Stimulated activated CD4-positive, alpha-beta T cell treated with anti-CD3 and anti-CD28 coated beads, Interleukin-12 subunit alpha, Interleukin-12 subunit beta, amount 100 ng/mL, for 24 hours (primary cell): ENCODE measurements at regions not wholly inside any gene's neighbourhood (a gene's known extent, or its start where the extent isn't known, plus 50 kb on each side); places are given as distances from the start of the nearest gene placed in this dataset.

Source experiments
- DNase-seq, 2 experiments: peaks; one replicate each; pipeline ENCODE4 v3.0.0-alpha.2; 2020; ENCODE audit warnings: low read depth in 2 of 2

DNA sequence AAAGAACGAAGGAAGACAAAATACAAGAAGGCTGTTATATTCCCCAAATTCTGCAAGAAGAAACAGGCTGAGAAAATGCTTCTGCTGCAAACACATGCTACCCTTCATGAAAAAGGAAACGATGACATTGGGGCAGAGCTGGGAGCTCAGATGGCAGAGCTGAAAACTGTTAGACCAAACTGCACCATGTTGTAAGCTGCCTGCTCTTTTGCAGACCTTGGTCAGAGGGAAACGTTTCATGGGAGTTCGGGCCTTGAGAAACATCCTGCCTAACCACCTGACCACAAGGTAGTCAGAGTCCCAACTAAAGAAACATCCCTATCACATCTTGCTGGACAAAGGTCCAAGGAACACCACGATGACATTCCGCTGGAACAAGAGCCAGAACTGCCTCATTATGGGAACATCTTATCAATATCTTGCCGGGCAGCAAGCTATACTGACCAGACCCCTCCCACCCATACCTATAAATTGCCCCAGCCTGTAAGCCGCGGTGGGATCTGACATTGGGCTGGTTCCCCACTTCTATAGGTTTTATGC lies 110.7 kb upstream of the CTSC start:
- DNase-seq = no peak

DNA sequence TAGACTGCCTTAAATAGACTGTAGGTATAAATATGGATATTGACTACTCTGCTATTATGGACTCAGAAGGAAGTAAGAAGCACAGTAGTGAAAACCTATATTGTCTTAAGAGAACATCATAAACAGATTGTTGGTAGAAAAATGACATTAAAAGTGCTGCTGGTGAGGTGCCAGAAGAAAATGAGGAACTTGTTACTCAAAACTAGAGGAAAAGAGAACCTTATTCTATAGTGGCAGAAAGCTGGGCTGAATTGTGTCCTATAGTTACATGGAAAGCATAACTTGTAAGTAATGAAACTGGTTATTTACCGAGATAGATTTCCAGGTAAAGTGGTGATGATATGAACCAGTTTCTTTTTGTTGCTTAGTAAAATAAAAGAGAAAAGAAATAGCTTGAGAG lies 109.7 kb upstream of the CTSC start:
- DNase-seq = no peak

DNA sequence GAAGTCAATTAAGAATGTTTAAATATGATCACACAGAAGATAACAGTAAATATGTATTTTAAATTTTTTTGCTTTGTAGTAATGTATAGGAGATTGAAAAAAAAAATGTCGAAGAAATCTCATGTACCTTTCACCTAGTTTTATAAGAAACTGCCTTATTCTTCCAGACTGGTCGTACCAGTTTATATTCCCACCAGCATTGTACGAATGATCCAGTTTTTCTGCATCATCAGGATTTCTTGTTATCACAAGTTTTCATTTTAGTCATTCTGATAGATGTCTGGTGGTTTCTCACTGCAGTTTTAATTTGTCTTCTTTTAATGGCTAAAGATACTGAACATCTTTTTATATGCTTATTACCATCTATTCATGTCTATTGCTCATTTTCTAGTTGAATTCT lies 101.8 kb upstream of the CTSC start:
- no peak for DNase-seq

DNA sequence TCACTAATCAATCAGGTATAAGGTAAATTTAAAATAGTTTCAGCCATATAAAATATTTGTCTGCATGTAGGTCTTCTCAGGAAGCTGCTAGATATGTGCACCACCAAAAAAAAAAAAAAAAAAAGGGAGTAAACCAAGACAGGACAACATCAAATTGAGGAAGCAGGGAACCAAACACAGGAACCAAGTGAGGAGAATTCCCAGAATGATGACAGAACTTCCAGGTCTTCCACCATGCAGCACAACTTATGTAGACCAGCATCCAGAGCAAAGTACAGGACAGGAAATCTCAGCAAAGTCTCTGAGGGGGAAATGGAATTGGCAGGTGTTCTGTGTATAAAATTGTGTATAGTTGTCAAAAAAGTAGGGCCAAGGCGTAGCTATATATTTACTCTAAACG lies 101.2 kb upstream of the CTSC start:
- no peak for DNase-seq

DNA sequence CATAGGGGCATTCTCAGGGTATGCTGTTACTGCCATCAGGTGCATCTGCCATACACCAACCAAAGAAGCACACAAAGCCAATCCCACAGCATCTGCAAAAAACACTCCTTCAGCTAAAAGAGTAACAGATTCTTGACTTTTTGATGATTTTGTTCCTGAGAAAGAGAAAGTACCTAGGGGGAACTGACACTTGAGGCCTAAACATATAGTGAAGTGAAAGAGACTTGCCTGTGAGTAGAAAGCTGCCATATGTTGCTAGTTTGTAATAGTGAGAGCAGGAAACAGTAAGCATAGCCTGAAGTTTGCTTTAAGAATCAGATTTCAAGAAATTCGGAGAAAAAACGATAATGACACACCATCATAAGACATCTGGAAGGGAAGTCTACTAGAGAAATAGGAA lies 97.9 kb upstream of the CTSC start:
- no peak for DNase-seq

DNA sequence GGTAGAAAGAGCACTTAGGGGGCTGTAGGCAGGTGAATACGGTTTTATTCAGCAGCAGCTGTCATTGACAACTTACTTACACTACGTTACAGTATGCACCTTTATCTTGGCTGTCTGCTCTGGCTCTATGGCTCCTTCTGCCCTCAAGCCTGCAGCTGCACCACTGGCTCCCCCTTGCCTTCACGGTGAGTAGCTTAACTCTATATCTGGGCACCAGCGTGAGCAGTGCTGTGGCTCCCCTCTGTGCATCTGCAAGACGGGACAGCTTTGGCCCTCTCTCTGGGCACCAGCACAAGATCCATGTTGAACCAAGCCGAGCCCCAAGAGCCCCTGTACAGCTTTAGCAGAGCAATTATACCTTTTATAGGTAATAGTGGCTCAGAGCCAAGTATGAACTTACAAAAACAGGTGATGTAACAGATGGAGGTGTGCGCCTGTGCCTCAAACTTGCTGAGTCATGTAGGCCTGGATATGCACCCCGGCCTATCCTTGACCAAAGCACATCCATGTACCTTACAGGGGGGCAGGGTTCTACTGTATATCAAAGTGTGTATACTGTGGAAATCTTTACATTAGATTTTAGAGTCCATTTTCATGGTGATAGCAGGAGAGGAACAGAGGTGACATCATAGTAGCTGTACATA lies 96.9 kb upstream of the CTSC start:
- DNase-seq = no peak

DNA sequence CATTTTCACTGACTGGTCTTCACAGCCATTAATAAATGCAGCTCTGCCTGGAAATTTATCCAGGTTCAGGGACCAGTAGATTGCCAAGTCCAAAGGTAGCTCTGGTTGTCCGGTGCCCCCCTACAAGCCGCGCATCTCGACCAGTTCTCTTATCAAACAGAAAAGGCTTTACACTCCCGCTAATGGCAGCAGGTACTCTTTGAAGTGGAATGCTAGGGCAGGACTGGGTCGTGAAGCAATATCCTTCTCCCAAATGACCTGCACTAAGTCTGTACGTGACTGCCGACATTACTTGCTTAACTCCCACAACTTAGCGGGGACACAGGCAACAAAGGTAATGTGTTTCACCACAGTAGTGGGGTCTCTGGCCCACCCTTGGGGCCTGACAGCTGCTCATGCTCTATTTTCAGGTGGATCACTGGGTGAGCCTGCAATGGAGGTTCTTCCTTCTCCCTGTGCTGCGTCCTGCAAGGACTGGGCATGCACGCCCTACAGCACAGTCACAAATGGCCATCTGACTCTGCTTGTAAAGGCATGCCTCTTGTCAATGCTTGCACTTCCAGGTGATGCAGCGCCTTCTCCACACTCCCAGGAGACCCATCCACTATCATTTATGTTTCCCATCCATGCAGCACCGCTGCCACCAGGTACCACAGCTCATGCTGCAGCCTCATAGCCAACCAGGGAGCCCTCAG lies 96.1 kb upstream of the CTSC start:
- DNase-seq = no peak

DNA sequence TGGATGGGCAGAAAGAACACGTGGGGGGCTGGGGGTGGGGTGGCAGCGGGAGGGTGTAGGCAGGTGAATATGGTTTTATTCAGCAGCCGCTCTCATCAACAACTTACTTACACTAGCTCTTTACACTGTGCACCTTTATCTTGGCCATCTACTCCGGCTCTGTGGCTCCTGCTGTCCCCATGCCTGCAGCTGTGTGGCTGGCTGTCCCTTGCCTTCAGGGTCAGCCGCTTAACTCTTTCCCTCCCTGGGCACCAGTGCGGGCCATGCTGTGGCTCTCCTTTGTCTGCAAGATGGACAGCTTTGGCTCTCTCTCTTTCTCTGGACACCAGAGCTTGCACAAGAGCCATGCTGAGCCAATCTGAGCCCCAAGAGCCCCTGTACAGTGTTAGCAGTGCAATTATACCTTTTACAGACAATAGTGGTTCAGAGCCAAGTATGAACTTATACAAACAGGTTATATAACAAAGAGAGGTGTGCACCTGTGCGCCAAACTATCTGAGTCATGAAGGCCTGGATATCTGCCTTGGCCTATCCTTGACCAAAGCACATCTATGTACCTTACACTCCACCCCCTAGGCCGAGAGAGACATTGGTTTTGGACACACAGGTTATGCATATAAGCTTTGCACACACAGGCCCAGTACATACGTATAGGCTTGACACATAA lies 94.3 kb upstream of the CTSC start:
- DNase-seq = no peak

DNA sequence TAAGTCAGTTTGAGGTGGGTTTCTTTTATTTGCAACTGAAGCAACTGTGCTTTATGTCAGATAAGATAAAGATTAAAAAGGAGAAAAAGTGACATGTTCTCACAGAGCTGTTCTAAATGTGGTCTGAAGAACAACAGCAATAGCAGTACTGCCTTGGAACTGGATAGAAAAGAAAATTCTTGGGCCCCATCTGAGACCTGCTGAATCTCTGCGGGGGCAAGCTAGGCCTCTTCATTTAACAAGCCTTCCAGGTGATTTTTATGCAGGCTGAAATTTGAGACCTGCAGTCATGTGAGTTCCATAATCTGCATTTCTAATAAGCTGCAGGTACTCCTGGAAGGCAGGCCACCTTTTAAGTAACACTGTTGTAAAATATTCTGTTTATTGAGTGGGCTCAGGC lies 91.4 kb upstream of the CTSC start:
- DNase-seq = no peak

DNA sequence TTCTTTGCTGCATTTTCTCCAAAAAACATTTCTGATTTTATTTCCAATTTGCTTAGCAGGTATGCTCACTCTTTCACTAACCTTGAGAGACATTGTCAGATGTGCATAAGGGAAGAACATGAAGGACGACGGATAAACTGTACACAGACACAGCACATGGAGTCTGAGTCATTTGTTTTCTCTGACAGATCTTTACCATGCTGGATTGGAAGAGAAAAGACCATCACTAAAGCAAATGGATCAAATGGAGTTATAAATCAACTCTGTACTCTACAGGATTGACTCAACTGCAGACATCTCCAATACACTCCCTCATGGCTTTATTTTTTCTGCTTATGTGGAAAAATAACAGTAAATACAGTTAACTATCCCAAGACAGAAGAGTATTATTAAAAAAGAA lies 90.2 kb upstream of the CTSC start:
- DNase-seq = no peak

DNA sequence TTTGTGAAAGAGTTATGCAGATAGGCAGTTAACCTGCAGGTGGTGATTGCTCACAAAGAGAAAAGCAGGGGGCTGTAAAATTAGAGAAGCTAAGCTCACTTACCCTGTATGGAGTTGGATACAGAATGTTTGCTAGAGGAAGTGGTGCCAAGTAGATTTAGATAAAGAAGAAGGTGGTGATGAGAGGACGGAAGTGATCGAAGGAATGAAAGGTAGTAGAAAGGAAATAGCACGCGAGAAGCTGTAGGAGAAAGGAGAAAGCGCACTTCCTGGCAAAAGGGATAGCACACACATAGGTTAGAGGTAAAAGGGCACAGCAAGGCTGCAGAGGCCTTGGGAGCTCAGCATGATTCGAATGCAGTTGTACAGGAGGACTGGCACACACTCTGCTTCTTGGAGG lies 87.3 kb upstream of the CTSC start:
- no peak for DNase-seq

DNA sequence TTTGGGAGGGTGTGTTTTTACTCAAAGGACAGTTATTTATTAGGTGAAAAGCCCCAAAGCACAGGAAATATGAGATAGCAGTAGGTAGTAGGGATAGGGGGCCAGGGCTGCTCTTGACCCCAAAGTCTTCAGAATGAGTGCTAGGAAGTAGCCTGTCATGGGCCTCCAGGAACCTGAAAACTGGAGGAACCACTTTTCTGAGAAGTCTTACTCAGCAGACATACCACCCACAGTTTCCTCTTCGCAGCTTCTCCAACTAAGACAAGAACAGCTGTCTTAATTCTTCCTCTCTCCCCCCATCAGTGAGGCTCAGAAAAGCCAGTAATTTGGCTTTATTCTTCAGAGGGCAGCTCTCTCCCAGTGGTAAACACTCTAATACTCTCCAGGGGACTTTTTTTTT lies 84.0 kb upstream of the CTSC start:
- peak; percentile 12 to 23 for DNase-seq

DNA sequence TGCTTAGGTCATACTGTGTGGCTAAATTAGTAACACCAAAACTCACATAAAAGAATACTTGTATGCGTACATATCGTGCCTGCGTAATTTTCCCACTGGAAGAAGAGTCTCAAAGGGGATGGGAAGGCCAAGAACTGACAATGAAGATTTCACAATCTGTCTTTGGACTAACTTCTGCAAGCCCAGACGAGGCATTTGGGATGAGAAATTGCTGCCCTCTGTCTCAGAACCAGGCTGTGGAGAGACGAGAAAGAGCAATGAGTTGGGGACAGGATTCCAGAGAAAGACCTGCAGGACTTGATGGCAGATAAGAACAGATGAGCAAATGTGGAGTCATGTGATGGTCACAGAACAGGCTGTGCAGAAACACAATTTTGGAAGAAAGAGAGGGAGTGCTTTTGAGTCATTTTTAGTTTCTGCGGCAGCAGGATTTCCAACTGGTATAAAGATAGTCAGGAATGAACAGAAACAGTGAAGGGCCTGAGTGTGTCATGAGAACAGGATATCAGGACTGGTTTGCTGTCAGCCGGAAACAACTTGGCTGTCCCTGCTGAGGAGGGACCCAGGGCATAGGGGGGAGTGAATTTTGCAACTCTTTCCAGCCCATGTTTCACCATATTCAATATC lies 82.7 kb upstream of the CTSC start:
- no peak for DNase-seq

DNA sequence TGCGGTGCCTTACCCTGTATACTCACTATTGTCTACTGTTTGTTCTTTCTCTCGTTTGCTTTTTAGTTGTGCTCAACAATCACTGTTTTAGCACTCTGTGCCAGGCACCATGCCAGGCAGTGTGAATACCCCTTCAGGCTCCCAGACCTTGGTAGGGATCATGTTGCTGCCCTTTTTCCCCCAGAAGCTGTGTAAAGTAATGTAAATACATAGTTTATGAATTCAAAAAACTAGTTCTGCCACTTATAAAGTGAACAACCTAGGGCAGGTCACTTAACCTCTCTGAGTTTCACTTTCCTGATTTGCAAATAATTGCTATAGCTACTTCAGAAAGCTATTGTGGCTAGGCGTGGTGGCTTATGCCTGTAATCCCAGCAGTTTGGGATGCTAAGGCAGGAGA lies 81.0 kb upstream of the CTSC start:
- DNase-seq = no peak

DNA sequence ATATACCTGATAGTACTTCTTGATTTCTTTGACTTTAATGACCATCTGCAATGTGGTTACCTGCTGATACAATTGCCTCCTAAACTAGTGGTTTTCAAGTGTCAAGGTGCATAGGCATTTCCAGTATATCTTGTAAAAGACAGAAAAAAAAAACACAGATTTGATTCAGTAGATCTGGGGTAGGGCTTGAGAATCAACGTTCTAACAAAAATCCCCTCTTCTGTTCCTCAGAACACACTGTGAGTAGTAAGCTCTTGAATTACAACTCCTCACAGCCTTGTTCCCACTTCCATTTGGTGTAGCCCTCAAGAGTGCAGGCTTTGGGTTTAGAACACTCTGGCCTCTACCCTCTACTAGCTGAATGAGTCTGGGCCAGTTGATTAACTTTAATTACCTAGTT lies 78.0 kb upstream of the CTSC start:
- DNase-seq = no peak

DNA sequence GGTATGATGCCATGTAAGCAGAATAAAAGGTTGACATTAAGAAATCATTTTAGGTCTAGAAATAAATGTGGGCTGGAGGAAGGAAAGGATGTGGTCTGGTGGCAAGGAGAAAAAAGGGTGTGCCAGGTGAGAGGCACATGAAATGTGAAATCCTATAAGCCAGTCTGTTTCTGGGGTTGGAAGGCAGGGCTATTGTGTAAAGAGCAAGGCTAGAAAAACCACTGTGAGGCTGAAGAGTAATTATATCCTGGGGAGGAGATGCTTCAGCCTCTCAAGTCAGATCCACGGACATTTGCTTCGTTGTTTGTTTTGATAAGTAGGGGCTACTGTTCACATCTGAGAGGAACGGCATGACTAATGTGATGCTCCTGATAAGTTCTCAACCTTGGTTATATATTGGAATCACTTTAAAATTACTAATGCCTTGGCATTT lies 77.5 kb upstream of the CTSC start:
- DNase-seq = no peak

DNA sequence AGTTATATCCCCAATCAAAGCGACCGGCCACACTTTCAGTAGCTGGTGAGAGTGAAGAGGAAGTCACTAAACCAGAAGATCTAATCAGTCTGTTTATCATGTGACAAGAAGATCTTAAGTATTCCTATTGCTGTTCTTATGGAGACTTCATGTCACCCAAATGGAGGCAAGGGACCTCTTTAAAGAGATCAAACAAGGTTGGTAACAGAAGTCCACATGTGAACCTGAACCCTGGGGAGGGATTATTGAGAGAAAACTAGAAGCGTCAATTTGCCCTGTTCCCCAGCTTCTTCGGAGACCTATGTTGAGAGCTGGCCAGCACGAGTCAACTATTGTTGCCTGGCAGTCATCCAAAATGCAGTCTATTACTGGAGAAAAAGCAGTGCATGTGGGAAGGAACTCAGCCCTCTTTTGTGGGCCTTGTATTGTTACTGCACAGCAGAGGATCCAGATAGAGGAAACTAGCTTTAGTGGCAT lies 76.9 kb upstream of the CTSC start:
- DNase-seq = no peak

DNA sequence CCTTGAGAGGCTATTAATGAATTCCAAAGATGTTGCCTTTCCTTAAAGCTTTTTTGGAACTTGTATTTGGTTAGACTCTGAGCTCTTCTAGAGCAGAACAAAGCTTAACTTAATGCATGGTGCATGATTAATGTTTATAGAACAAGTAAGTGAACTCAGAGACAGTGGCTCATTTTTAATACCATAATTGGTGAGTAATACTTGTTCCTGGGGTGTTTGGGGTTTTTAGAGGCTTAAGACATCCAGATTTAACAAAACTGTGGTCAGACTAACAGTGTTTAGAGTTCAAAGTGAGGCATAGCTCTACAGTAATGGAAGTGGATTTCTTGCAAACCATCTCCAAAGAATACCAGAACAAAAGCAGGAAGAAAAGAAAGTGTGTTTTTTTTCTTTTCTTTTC lies 73.7 kb upstream of the CTSC start:
- DNase-seq = no peak

DNA sequence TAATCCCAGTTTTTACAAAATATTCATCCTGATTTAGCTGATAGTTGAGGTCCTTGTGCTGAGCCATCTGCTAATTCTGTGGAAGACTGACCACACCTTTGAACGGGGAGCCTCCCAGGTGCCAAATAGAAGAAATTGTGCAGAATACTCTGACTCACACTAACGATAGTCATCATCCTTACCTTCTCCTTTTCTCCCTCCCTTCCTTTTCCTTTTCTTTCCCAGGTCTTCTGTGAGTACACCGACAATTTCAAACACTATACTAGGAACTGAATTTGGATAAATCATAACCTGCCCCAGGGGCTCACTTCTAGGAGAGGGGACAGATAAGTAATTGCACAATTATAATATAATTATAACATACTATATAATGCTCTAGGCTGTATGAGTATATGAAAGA lies 73.1 kb upstream of the CTSC start:
- DNase-seq = no peak

DNA sequence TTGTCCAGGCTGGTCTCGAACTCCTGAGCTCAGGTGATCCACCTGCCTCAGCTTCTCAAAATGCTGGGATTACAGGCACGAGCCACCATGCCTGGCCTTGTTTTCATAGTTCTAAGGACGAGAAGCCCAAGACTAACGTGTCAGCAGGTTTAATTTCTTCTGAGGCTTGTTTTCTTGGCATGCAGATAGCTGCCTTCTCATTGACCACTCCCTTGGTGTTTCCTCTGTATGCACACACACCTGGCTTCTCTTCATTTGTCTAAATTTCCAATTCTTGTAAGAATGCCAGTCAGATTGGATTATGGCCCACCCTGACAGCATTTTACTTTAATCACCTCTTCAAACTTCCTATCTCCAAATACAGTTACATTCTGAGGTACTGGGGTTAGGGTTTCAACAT lies 72.5 kb upstream of the CTSC start:
- DNase-seq = no peak

DNA sequence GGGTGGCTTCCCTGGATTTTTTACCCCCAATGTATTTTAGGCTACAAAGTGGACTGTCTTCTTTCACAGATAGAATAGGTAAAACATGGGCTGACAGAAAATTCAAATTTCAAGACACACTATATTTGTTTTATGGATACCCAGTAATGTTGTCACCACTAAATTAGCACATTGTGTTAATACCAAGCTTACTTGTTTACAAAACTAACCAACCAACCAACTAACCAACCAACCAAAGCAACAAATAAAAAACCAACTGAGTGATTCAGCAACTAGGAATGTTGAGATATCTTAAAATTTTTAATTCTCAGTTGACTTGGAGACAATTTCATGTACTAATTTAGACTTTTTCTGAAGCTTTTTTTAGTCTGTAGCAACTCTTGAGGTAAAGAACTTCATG lies 69.3 kb upstream of the CTSC start:
- no peak for DNase-seq

DNA sequence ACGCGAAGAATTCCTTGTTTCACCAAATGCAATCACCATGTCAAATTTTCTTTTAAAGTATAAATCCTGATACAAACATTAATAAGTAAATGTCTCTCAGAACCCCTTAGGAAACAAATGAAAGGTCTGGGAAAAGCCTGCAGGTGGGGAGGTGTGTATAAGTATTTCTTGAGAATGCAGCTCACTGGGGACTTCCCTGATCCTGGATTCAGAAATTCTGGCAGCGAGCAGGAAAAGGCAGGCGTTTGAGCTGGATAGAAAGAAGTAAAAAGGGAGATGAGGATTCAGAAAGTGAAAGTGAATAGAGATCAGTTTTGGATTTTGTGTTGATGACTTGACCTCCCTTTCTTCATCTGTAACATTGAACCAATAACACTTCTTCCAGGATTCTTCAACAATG lies 68.3 kb upstream of the CTSC start:
- no peak for DNase-seq
